HG03521 (cell line): ENCODE measurements at regions not wholly inside any gene's neighbourhood (a gene's known extent, or its start where the extent isn't known, plus 50 kb on each side); places are given as distances from the start of the nearest gene placed in this dataset.

Experiments used
- ATAC-seq: cut with Tn5 transposase; IDR thresholded peaks from one replicate; pipeline ENCODE4 v1.9.1; 2021; ENCODE audit warnings: mild to moderate bottlenecking, moderate library complexity; ENCODE audit not compliant: unreplicated experiment

GRCh38 chr13:60642552-60642951 lies 245.5 kb downstream of the TDRD3 start:
- ATAC-seq: no peak

- ATAC-seq: no peak
Observed at GRCh38 chr13:60629158-60629557, 232.1 kb downstream of the TDRD3 start.

GRCh38 chr13:60627071-60627686 lies 230.2 kb downstream of the TDRD3 start:
- peak; percentile 73 for ATAC-seq
